OCI-LY3 (cell line): ENCODE measurements at regions not wholly inside any gene's neighbourhood (a gene's known extent, or its start where the extent isn't known, plus 50 kb on each side); places are given as distances from the start of the nearest gene placed in this dataset.

Experiments
- EZH2phosphoT487 ChIP-seq: fragments of 200-600 bp; shearing (Covaris generic); IDR thresholded peaks from 2 replicates; pipeline ENCODE4 v1.6.1; 2018; ENCODE audit warnings: antibody characterized with exemption, mixed run types, low read depth
- TF ChIP-seq, protein P1 (sequence below): fragments of 200-600, 300-600 bp; sonication (generic); IDR thresholded peaks from 2 replicates; pipeline ENCODE4 v1.5.1; 2014; ENCODE audit warnings: antibody characterized with exemption, low read length, low read depth

GRCh38 chr13:58889474-58889873 is 1257.9 kb downstream of the PCDH17 start:
- TF ChIP-seq, protein P1, sequence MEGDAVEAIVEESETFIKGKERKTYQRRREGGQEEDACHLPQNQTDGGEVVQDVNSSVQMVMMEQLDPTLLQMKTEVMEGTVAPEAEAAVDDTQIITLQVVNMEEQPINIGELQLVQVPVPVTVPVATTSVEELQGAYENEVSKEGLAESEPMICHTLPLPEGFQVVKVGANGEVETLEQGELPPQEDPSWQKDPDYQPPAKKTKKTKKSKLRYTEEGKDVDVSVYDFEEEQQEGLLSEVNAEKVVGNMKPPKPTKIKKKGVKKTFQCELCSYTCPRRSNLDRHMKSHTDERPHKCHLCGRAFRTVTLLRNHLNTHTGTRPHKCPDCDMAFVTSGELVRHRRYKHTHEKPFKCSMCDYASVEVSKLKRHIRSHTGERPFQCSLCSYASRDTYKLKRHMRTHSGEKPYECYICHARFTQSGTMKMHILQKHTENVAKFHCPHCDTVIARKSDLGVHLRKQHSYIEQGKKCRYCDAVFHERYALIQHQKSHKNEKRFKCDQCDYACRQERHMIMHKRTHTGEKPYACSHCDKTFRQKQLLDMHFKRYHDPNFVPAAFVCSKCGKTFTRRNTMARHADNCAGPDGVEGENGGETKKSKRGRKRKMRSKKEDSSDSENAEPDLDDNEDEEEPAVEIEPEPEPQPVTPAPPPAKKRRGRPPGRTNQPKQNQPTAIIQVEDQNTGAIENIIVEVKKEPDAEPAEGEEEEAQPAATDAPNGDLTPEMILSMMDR: no peak
- TF ChIP-seq EZH2phosphoT487: no peak
